Prostate gland (tissue), 2 donors: ENCODE measurements at regions not wholly inside any gene's neighbourhood (a gene's known extent, or its start where the extent isn't known, plus 50 kb on each side); places are given as distances from the start of the nearest gene placed in this dataset.
A peak's percentile ranks its signal among the peaks of the same experiment; 100 is the strongest.

Experiments
- POLR2A ChIP-seq: fragments of 450-650 bp; IDR thresholded peaks from one replicate; pipeline ENCODE4 v1.6.1; 2016; ENCODE audit warnings: antibody characterized with exemption, mild to moderate bottlenecking
- POLR2AphosphoS5 ChIP-seq: sonication (generic); formaldehyde crosslinking; IDR thresholded peaks from one replicate; pipeline ENCODE4 v1.6.1; 2017; ENCODE audit warnings: antibody characterized with exemption
- TF ChIP-seq, protein P1 (sequence below), 4 experiments: fragments of 200-600 bp in 2 of 4; fragments of 450-650 bp in 2 of 4; sonication (generic) in 2 of 4; IDR thresholded peaks; 1 replicate in 3 of 4; 2 replicates in 1 of 4; pipeline ENCODE4 v1.5.1; 2016 to 2019; ENCODE audit warnings: antibody characterized with exemption in 4 of 4, mild to moderate bottlenecking in 2 of 4, moderate library complexity in 2 of 4

DNA sequence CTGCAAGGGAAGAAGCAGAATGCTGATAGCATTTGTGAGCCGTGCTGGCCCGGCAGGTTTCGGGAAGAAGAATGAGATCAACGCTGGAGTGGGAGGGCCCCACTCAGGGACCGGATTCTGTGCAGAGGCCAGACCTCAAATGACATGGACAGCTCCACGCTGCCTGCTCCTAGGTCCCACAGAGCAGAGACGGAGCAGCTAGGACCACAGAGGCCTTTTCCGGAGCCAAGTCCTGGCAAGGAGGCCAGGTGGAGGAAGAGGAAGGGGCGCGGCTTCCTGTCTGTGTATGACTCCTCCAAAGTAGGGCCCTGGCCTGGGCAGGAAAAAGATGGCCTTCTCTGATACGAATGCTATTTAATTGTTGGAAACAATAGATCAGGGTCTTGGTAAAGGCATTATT, 139.9 kb downstream of the LRRC30 start:
- TF ChIP-seq, protein P1, sequence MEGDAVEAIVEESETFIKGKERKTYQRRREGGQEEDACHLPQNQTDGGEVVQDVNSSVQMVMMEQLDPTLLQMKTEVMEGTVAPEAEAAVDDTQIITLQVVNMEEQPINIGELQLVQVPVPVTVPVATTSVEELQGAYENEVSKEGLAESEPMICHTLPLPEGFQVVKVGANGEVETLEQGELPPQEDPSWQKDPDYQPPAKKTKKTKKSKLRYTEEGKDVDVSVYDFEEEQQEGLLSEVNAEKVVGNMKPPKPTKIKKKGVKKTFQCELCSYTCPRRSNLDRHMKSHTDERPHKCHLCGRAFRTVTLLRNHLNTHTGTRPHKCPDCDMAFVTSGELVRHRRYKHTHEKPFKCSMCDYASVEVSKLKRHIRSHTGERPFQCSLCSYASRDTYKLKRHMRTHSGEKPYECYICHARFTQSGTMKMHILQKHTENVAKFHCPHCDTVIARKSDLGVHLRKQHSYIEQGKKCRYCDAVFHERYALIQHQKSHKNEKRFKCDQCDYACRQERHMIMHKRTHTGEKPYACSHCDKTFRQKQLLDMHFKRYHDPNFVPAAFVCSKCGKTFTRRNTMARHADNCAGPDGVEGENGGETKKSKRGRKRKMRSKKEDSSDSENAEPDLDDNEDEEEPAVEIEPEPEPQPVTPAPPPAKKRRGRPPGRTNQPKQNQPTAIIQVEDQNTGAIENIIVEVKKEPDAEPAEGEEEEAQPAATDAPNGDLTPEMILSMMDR (IDR thresholded peaks at IDR 0.05) = no peak
- TF ChIP-seq POLR2AphosphoS5 (peak; percentile 45), POLR2A (no peak)
